BE2C (cell line): ENCODE measurements at regions not wholly inside any gene's neighbourhood (a gene's known extent, or its start where the extent isn't known, plus 50 kb on each side); places are given as distances from the start of the nearest gene placed in this dataset.
"Not testable (repeated sequence)": the region's sequence is repeated elsewhere in the genome, so short reads cannot be mapped to it uniquely, and the experiment has no call there.

Experiments used
- DNase-seq: peaks from one replicate; pipeline ENCODE4 v3.0.0-alpha.2; 2020
- H3K27me3 ChIP-seq: fragments of 250-450 bp; sonication (Bioruptor Pico); 2 replicates; pipeline ENCODE4 v1.5.1; 2020; ENCODE audit warnings: mild to moderate bottlenecking
- H3K36me3 ChIP-seq: fragments of 250-450 bp; sonication (Bioruptor Pico); 2 replicates; pipeline ENCODE4 v1.5.1; 2020; ENCODE audit warnings: mild to moderate bottlenecking
- H3K4me1 ChIP-seq: fragments of 250-450 bp; sonication (Bioruptor Pico); 2 replicates; pipeline ENCODE4 v1.5.1; 2020
- H3K4me3 ChIP-seq: 2 replicates; pipeline ENCODE4 v1.5.1; 2011; ENCODE audit warnings: low read depth, low read length
- H3K9me3 ChIP-seq: fragments of 250-450 bp; sonication (Bioruptor Pico); 2 replicates; pipeline ENCODE4 v1.5.1; 2020
- CTCF ChIP-seq: IDR thresholded peaks from 2 replicates; pipeline ENCODE4 v1.5.1; 2012; ENCODE audit warnings: mild to moderate bottlenecking, low read depth, low read length

GRCh38 chr13:34730961-34731360 lies 211.1 kb upstream of the NBEA start:
- no peak for TF ChIP-seq CTCF
- Histone ChIP-seq H3K27me3 (no peaks in the 10 kb centered on the region), H3K9me3 (no peaks in the 10 kb centered on the region), H3K4me1 (no peaks in the 10 kb centered on the region), H3K36me3 (no peaks in the 10 kb centered on the region), H3K4me3 (no peak overlapping the region)
- no peak for DNase-seq

GRCh38 chr13:34731486-34731885 lies 210.6 kb upstream of the NBEA start:
- H3K4me1 ChIP-seq = no peaks in the 10 kb centered on the region
- DNase-seq = no peak
- no peaks in the 10 kb centered on the region for H3K36me3 ChIP-seq
- H3K9me3 ChIP-seq = no peaks in the 10 kb centered on the region
- no peaks in the 10 kb centered on the region for H3K27me3 ChIP-seq
- no peak for TF ChIP-seq CTCF
- H3K4me3 ChIP-seq = no peak overlapping the region

- no peaks in the 10 kb centered on the region for H3K27me3 ChIP-seq
- H3K4me1 ChIP-seq = no peaks in the 10 kb centered on the region; the same call in 1 of the 2 replicates
- DNase-seq = no peak
- H3K4me3 ChIP-seq = no peak overlapping the region
- no peaks in the 10 kb centered on the region for H3K9me3 ChIP-seq
- TF ChIP-seq CTCF = no peak
- no peaks in the 10 kb centered on the region for H3K36me3 ChIP-seq
These were observed 208.3 kb upstream of the NBEA start for GRCh38 chr13:34733721-34734120.

- H3K9me3 ChIP-seq = no peaks in the 10 kb centered on the region
- no peaks in the 10 kb centered on the region for H3K27me3 ChIP-seq
- H3K36me3 ChIP-seq = no peaks in the 10 kb centered on the region
- TF ChIP-seq CTCF = no peak
- no peaks in the 10 kb centered on the region; the same call in 1 of the 2 replicates for H3K4me1 ChIP-seq
- DNase-seq = no peak
- no peak overlapping the region for H3K4me3 ChIP-seq
These were observed 207.1 kb upstream of the NBEA start for GRCh38 chr13:34734932-34735331.

GRCh38 chr13:34738254-34738992 lies 203.6 kb upstream of the NBEA start:
- H3K36me3 ChIP-seq = no peaks in the 10 kb centered on the region
- H3K4me3 ChIP-seq = no peak overlapping the region
- no peak for TF ChIP-seq CTCF
- peak; percentile 5 for DNase-seq
- H3K4me1 ChIP-seq = no peaks in the 10 kb centered on the region; the same call in 1 of the 2 replicates
- no peaks in the 10 kb centered on the region for H3K9me3 ChIP-seq
- H3K27me3 ChIP-seq = no peaks in the 10 kb centered on the region

- not testable (repeated sequence) for H3K36me3 ChIP-seq, DNase-seq, H3K9me3 ChIP-seq, H3K4me3 ChIP-seq, H3K4me1 ChIP-seq, H3K27me3 ChIP-seq
These were observed 195.0 kb upstream of the NBEA start for GRCh38 chr13:34747056-34747455.
